NCI-H2196 treated with DMSO at 0.1 percent for 48 hours (cell line): ENCODE measurements at regions not wholly inside any gene's neighbourhood (a gene's known extent, or its start where the extent isn't known, plus 50 kb on each side); places are given as distances from the start of the nearest gene placed in this dataset.

Source experiments
- DNase-seq: peaks from one replicate; lab custom pipeline; 2025; ENCODE audit not compliant: unreplicated experiment; lab: John Stamatoyannopoulos, UW

GRCh38 chr2:74735009-74735408, 81.0 kb downstream of the SEMA4F start:
- no peak for DNase-seq

GRCh38 chr2:74735564-74735963, 81.5 kb downstream of the SEMA4F start:
- peak; percentile 69 for DNase-seq

DNA sequence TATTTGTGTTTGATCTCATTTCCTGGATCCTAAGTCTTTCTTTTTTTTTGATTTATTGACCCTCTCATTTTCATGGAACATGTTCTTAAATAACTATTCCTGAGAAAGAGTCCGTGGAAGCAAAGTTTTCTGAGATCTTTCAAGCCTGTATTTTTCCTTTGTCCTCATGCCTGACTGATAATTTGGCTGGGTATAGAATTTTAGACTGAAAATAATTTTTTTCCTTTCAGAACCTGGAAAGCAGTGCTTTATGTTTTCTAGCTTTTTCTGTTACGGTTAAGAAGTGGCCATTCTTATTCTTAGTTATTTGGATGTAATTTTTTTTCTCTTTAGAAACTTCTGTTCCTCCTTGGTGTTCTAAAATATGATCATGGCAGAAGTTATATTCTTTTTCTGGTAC, 82.5 kb downstream of the SEMA4F start:
- DNase-seq = no peak

GRCh38 chr2:74738586-74738985, 84.5 kb downstream of the SEMA4F start:
- DNase-seq = no peak

GRCh38 chr2:74739129-74739528, 85.1 kb downstream of the SEMA4F start:
- DNase-seq = no peak

- no peak for DNase-seq
Measured at GRCh38 chr2:74739733-74740241, 85.7 kb downstream of the SEMA4F start.

DNA sequence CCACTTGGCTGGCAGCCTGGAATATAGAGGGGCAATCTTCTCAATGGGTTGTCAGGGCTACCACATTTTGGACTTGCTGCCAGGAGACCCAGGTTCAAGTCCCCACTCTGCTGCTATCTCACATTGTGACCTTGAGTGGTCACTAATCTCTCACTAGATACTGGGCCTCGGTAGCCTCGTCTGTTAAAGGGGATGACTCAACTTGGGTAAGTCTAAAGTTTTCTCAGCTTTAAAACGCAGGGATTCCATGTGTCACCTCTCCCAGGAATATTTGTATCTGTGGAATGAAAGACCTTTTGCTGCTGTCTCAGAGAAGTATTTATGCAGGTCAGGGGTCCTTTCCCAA, 86.3 kb downstream of the SEMA4F start:
- DNase-seq = no peak

GRCh38 chr2:74740741-74741431, 86.8 kb downstream of the SEMA4F start:
- DNase-seq = no peak

- no peak for DNase-seq
Measured at GRCh38 chr2:74741629-74742028, 87.6 kb downstream of the SEMA4F start.

GRCh38 chr2:74742471-74742870, 88.4 kb downstream of the SEMA4F start:
- DNase-seq = no peak

GRCh38 chr2:74743039-74743438, 89.0 kb downstream of the SEMA4F start:
- no peak for DNase-seq

DNA sequence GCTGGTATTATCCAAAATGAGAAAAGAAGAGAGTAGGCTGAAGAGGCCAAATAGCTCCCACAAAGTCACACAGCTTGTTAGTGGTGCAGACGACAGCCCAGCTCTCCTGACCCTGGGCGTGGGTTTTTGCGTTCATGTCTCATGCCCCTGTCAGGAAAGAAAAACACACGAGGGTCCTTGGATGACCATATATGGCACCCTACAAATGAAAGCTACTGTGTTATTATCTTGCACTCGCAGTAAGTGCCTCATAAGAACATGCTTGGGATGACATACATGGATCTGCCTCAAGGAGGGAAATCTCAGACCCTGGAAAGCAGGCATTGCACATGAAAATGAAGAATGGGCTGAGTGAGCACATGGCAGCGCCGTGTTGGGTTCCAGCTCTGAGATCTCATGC, 89.7 kb downstream of the SEMA4F start:
- DNase-seq = no peak

DNA sequence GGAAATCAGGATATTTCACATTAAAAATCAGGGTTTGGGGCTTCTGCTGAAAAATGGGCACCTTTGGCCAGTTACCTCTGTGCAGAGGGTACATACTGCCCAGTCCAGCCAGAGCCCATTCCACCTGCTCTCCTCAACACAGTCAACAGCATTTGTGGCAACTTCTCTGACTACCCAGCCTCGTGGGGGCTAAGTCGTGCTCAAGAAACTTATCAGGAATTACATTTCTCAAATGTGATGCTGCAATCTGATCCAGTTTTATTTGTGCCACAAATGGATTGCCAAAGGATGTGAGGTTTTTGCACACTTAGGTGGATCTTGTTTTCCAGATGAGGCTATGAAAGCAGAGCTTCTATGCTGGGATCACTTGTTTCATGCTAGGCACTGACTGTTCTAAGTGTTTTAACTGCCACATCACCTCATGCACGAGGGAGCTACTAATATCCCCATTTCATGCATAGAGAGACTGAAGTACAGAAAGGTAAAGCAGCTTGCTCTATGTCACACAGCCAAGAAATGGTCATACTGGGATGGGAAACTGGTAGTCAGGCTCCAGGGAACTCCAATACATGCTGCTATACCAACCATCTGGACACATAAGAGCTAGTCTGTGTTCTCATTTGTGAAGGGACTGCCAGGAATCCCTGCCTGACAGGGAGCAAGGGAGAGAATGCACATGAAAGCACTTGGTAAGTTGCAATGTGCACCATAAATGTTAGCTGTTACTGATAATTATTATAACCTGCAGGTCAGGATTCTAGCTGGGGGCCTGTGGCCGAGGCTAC, 89.0 kb upstream of the HK2 start:
- no peak for DNase-seq

DNA sequence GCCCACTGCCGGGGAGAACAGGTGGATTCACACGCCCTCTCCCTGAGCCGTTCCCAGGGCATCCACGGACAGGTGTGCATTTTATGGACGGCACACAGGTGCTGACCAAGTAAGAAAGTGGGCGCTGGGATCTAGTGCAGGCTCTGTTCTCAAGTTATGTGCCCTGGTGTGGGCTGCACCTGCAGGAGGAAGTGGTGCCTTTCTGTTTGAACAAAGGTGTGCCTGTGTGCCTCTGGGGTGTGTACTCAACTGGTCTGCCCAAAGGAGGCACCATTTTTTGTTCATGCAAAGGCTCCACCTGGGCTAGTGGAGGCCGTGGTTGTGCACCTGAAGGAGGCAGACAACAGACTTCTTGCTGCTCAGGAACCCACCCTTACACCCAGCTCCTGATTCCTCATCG, 88.2 kb upstream of the HK2 start:
- no peak for DNase-seq

- no peak for DNase-seq
Measured at GRCh38 chr2:74746480-74746879, 87.4 kb upstream of the HK2 start.

DNA sequence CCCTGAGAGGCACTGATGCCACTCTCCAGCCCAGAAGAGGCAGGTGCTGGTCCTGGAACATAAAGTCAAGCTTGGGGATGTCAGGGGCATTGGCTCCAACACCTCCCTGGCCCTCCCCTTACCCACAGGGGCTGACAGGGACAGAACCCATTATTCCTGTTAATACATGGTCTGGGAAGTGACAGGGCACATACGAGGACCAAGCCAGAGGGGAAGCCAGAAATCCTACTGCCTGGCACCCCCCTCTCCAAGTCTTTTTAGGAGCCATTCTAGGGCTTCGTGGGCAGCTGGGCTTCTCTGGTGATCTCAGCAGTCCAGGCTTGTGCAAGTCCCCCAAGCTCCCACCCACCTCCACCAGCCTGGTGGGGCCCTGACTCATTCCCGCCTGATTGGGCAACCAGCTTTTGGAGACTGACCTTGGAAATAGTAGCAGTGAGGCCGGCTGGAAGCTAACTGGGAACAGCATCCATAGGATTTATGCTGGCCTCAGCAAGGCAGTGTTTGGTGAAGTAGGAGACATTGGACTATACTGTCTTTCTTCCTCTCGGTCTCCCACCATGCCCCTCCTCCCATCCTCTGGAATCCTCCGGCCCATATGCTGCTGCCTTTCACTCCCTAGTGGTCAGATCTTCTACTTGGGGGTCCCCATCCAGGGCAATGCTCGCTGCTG, 86.4 kb upstream of the HK2 start:
- DNase-seq = no peak

GRCh38 chr2:74748665-74749064, 85.3 kb upstream of the HK2 start:
- DNase-seq = no peak

DNA sequence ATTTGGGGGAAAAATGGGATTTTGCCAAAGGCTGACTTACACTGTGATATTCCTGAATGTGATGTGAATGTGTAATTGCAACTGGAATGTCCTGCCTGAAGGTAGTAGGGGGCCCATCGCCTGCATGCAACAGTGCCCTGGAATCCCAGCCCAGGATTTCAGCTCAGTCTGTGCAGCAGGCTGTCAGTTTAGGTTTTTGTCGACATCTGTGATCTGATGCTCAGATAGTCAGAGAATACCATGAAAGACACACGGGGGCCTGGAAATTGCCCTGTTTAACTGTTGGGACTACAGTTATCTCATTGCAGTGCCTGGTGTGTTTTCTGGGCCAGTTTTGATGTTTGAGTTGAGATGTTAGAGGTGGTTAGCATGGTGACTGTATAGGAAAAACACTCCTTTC, 84.5 kb upstream of the HK2 start:
- DNase-seq = no peak

- DNase-seq = no peak
Measured at GRCh38 chr2:74751981-74752851, 81.7 kb upstream of the HK2 start.

DNA sequence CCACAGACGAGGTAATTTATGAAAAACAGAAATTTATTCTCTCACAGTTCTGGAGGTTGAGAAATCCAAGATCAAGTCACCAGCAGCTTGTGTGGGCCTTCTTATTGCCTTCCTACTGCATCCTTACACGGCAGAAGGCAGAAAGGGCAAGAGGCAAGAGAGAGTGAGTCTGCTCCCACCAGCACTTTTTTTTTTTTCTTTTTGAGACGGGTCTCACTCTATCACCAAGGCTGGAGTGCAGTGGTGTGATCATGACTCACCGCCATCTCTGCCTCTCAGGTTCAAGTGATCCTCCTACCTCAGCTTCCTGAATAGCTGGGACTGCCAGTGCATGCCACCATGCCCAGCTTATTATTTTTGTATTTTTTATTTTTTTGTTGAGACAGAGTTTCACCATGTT, 78.5 kb upstream of the HK2 start:
- DNase-seq = no peak

- DNase-seq = no peak
Measured at GRCh38 chr2:74756356-74756890, 77.5 kb upstream of the HK2 start.
